ENCODE measurements at regions not wholly inside any gene's neighbourhood (a gene's known extent, or its start where the extent isn't known, plus 50 kb on each side); places are given as distances from the start of the nearest gene placed in this dataset.

DNA sequence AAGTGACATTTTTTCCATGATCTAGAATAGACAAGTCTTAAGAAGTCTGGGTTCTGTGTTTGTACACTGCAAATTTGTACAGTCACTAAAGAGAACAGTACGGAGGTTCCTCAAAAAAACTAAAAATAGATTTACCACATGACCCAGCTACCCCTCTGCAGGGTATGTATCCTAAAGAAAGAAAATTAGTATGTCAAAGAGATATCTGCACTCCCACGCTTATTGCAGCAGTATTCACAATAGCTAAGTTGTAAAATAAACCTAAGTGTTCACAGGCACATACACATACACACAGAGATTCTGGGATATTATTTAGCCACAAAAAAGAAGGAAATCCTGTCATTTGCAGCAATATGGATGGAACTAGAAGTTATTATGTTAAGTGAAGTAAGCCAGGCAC lies 120.4 kb downstream of the ZIC1 start:
- TF ChIP-seq, protein P1, sequence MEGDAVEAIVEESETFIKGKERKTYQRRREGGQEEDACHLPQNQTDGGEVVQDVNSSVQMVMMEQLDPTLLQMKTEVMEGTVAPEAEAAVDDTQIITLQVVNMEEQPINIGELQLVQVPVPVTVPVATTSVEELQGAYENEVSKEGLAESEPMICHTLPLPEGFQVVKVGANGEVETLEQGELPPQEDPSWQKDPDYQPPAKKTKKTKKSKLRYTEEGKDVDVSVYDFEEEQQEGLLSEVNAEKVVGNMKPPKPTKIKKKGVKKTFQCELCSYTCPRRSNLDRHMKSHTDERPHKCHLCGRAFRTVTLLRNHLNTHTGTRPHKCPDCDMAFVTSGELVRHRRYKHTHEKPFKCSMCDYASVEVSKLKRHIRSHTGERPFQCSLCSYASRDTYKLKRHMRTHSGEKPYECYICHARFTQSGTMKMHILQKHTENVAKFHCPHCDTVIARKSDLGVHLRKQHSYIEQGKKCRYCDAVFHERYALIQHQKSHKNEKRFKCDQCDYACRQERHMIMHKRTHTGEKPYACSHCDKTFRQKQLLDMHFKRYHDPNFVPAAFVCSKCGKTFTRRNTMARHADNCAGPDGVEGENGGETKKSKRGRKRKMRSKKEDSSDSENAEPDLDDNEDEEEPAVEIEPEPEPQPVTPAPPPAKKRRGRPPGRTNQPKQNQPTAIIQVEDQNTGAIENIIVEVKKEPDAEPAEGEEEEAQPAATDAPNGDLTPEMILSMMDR (IDR thresholded peaks at IDR 0.05), result no peak
- DNase-seq (ENCODE audit: low spot score) (no peak), ATAC-seq (ENCODE audit: low FRiP score) (no peak)

DNA sequence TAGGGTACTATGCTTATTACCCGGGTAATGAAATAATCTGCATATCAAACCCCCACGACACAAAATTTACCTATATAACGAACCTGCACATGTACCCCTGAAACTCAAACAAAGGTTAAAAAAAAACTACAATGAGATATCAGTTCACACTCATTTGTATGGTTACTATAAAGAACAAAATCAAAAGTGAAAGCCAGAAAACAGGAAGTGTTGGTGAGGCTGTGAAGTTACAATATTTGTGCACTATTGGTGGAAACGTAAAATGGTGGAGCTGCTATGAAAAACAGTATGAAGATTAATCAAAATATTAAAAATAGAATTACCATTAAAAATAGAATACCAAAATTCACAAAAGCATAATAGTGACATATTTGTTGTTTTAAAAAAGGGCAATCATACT lies 128.9 kb downstream of the ZIC1 start:
- DNase-seq (ENCODE audit: low spot score) (no peak), ATAC-seq (ENCODE audit: low FRiP score) (no peak)
- TF ChIP-seq, protein P1 (IDR thresholded peaks at IDR 0.05), result no peak

- no peak for ATAC-seq (ENCODE audit: low FRiP score)
- DNase-seq (ENCODE audit: low spot score), result no peak
- TF ChIP-seq, protein P1 (IDR thresholded peaks at IDR 0.05), result no peak
These were observed 131.8 kb downstream of the ZIC1 start for GRCh38 chr3:147540921-147541320.

GRCh38 chr3:147544290-147544689 lies 135.1 kb downstream of the ZIC1 start:
- TF ChIP-seq, protein P1 (IDR thresholded peaks at IDR 0.05), result no peak
- no peak for ATAC-seq (ENCODE audit: low FRiP score)
- DNase-seq (ENCODE audit: low spot score), result no peak

GRCh38 chr3:147551491-147551890 lies 142.3 kb downstream of the ZIC1 start:
- ATAC-seq (ENCODE audit: low FRiP score) (no peak), DNase-seq (ENCODE audit: low spot score) (no peak)
- TF ChIP-seq, protein P1 (IDR thresholded peaks at IDR 0.05), result no peak

DNA sequence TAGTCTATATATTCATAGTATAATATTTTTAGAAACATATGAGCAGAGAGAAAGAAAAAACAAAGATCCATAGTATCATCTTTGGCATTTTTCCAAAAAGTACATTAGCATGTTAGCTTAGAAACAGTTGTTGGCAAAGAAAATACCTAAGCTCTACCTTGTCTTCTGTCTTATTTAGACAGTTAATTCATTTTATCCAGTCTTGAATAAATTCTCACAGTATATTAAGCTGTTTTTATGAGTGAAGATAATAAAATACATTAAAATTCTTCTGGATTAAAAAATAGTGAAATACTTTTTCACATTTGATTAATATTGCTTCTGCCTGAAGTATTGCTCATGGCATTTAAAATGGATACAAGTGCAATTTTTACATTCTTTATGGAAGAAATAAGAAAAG lies 145.2 kb downstream of the ZIC1 start:
- ATAC-seq (ENCODE audit: low FRiP score), result no peak
- TF ChIP-seq, protein P1 (IDR thresholded peaks at IDR 0.05), result no peak
- DNase-seq (ENCODE audit: low spot score), result no peak

DNA sequence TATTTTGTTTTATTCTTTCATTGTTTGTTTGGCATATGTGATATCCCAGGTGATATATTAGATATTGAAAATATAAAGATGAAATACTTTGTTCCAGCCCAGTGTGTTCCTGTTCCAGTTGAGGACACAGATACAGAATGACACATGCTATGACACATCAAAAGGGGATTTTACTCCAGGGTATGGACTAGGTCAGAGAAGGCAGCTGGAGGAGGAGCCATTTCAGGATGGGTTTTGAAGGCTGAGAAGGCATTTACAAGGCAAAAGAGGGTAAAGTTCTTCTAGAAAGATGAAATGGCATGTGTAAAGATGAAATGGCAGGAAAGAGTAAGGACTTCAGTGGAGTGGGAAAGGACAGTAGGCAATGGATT lies 163.8 kb downstream of the ZIC1 start:
- TF ChIP-seq, protein P1 (IDR thresholded peaks at IDR 0.05), result no peak
- DNase-seq (ENCODE audit: low spot score) (no peak), ATAC-seq (ENCODE audit: low FRiP score) (no peak)
